ENCODE measurements at regions not wholly inside any gene's neighbourhood (a gene's known extent, or its start where the extent isn't known, plus 50 kb on each side); places are given as distances from the start of the nearest gene placed in this dataset.
"Not testable (repeated sequence)": the region's sequence is repeated elsewhere in the genome, so short reads cannot be mapped to it uniquely, and the experiment has no call there.

DNA sequence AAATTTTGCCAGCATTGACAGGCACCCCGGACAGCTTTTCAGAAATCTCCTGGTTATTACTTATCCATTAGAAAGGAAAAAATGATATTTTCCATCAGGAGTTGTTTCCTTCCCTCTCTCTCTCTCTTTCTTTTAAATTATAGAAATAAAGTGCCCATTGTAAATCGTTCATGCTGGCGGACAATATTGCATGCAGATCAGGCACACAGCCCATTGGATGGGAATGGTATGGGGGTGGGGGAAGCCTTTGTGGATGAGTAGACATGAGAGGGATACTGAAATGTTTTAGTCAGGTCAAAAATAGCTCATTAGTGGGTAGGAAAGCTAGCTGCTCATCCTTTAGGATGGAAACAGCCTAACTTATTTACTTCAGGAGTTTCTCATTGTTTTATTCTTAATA lies 764.9 kb upstream of the MMS22L start:
- H3F3A ChIP-seq (ENCODE audit: insufficient read depth), result no peaks in the 10 kb centered on the region
- H3K4me3 ChIP-seq, result no peak overlapping the region
- no peaks in the 10 kb centered on the region for H3K9me3 ChIP-seq (ENCODE audit: low read depth)
- no peak overlapping the region for H3K27ac ChIP-seq
- H3K36me3 ChIP-seq (ENCODE audit: low read depth), result no peaks in the 10 kb centered on the region
- in situ Hi-C loops (cut with MboI), result no loop called here
- DNase-seq, result no peak
- 51 to 52% methylated on average over 3 of the region's 3 CpGs for WGBS, 2 experiments (ENCODE audit: low coverage in 1 of 2, low lambda C conversion rate in 2 of 2, missing lambda C conversion rate in 2 of 2)
- TF ChIP-seq EZH2phosphoT487 (IDR thresholded peaks at IDR 0.05; ENCODE audit: insufficient read depth, low read depth) (no peak), EZH2 (IDR thresholded peaks at IDR 0.05; ENCODE audit: insufficient read depth, poor library complexity, severe bottlenecking) (no peak)
- H3K9ac ChIP-seq, result no peak overlapping the region
- no peaks in the 10 kb centered on the region for H3K79me2 ChIP-seq (ENCODE audit: insufficient read depth)
- H4K20me1 ChIP-seq (ENCODE audit: insufficient read depth), result no peaks in the 10 kb centered on the region
- no peaks in the 10 kb centered on the region for H3K4me1 ChIP-seq (ENCODE audit: insufficient read depth)
- H3K9me2 ChIP-seq (ENCODE audit: insufficient read depth), result no peaks in the 10 kb centered on the region
- H3K27me3 ChIP-seq (replicated peaks; ENCODE audit: insufficient read depth), result no peaks in the 10 kb centered on the region; the same call in 1 of the 2 replicates
- no peak overlapping the region for H2AFZ ChIP-seq
- H3K4me2 ChIP-seq (ENCODE audit: unreplicated experiment), result no peak overlapping the region

DNA sequence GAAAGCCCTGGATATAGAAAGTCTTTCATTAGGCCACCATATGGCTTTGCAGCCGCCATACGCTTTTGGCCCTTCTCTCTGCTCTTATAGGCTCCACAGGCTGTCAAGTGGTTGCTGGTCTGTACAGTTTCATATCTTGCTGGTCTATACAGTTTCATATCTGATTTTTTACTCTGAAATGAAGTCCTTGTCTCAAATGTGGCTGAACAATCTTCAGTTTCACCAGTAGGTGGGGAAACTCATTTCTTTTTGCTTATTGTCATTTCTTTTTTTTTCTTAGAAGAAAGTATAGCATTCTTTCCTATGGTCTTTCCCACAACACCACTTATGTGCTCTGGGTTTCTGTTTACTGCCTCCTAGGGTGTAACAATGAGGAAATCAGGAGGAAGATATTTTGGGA lies 771.4 kb upstream of the MMS22L start:
- Histone ChIP-seq H3K27me3 (replicated peaks; ENCODE audit: insufficient read depth) (no peaks in the 10 kb centered on the region), H4K20me1 (ENCODE audit: insufficient read depth) (no peaks in the 10 kb centered on the region), H3K9me2 (ENCODE audit: insufficient read depth) (no peaks in the 10 kb centered on the region), H3K4me1 (ENCODE audit: insufficient read depth) (no peaks in the 10 kb centered on the region), H3K27ac (no peak overlapping the region), H3K4me3 (no peak overlapping the region), H3K79me2 (ENCODE audit: insufficient read depth) (no peaks in the 10 kb centered on the region), H2AFZ (no peak overlapping the region), H3K9ac (no peak overlapping the region), H3K9me3 (ENCODE audit: low read depth) (no peaks in the 10 kb centered on the region), H3F3A (ENCODE audit: insufficient read depth) (no peaks in the 10 kb centered on the region), H3K36me3 (ENCODE audit: low read depth) (no peaks in the 10 kb centered on the region), H3K4me2 (ENCODE audit: unreplicated experiment) (no peak overlapping the region)
- peak; percentile 38 for DNase-seq
- WGBS, 2 experiments (ENCODE audit: low coverage in 1 of 2, low lambda C conversion rate in 2 of 2, missing lambda C conversion rate in 2 of 2), result 36 to 58% methylated on average over 2 of the region's 2 CpGs
- in situ Hi-C loops (cut with MboI), result no loop called here
- no peak for TF ChIP-seq EZH2phosphoT487 (IDR thresholded peaks at IDR 0.05; ENCODE audit: insufficient read depth, low read depth)
- TF ChIP-seq EZH2 (IDR thresholded peaks at IDR 0.05; ENCODE audit: insufficient read depth, poor library complexity, severe bottlenecking), result no peak

DNA sequence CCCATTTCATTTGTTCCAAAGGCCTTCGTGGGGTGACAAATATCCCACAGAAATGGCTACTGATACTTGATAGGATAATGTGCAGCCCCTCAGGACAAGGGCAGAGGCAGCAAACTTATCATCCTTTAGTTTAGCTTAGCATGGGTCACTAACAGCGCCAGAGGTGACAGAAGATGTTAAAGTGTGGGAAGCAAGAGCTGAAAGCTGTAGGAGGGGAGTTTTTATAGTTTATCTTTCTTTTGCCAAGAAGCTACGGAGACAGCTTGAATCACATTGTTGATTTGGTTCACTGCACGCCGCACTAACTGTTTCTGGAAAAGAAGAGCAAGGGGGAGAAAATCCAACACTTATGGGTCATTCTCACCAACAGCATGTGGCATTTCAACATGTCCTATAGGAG lies 773.9 kb upstream of the MMS22L start:
- TF ChIP-seq EZH2phosphoT487 (IDR thresholded peaks at IDR 0.05; ENCODE audit: insufficient read depth, low read depth) (no peak), EZH2 (IDR thresholded peaks at IDR 0.05; ENCODE audit: insufficient read depth, poor library complexity, severe bottlenecking) (no peak)
- H3K9ac ChIP-seq, result no peak overlapping the region
- no peak overlapping the region for H2AFZ ChIP-seq
- no peaks in the 10 kb centered on the region for H3K4me1 ChIP-seq (ENCODE audit: insufficient read depth)
- in situ Hi-C loops (cut with MboI), result no loop called here
- H3K27ac ChIP-seq, result no peak overlapping the region
- no peaks in the 10 kb centered on the region for H3K9me2 ChIP-seq (ENCODE audit: insufficient read depth)
- H3K36me3 ChIP-seq (ENCODE audit: low read depth), result no peaks in the 10 kb centered on the region
- H3K9me3 ChIP-seq (ENCODE audit: low read depth), result no peaks in the 10 kb centered on the region
- H3F3A ChIP-seq (ENCODE audit: insufficient read depth), result no peaks in the 10 kb centered on the region
- no peak overlapping the region for H3K4me2 ChIP-seq (ENCODE audit: unreplicated experiment)
- 4 to 13% methylated on average over 5 of the region's 5 CpGs for WGBS, 2 experiments (ENCODE audit: low coverage in 1 of 2, low lambda C conversion rate in 2 of 2, missing lambda C conversion rate in 2 of 2)
- no peaks in the 10 kb centered on the region for H3K27me3 ChIP-seq (replicated peaks; ENCODE audit: insufficient read depth)
- no peak for DNase-seq
- H4K20me1 ChIP-seq (ENCODE audit: insufficient read depth), result no peaks in the 10 kb centered on the region
- H3K4me3 ChIP-seq, result no peak overlapping the region
- no peaks in the 10 kb centered on the region for H3K79me2 ChIP-seq (ENCODE audit: insufficient read depth)

DNA sequence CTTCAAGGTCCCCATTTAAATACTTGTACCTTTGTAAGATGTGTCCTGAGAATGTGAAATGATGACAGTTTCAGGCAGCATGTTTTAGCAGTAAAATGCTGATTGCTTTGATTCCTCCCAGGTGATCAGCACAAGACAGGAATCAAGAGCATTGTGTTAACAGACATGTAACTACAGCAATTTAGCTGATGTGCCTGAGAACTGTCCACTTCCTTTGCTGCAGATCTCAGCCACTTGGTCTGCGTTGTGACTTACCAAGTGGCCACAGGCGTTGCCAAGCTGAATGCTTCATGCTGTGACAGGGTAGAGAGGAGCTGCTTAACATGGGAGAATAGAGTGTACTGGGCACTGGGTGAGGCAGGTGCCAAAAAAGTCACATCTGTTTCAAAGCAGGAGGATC lies 767.0 kb upstream of the POU3F2 start:
- H3K4me3 ChIP-seq, result no peak overlapping the region
- no peak overlapping the region for H3K27ac ChIP-seq
- no peak for TF ChIP-seq EZH2 (IDR thresholded peaks at IDR 0.05; ENCODE audit: insufficient read depth, poor library complexity, severe bottlenecking)
- no peak for TF ChIP-seq EZH2phosphoT487 (IDR thresholded peaks at IDR 0.05; ENCODE audit: insufficient read depth, low read depth)
- DNase-seq, result no peak
- H2AFZ ChIP-seq, result no peak overlapping the region
- no peaks in the 10 kb centered on the region for H3K79me2 ChIP-seq (ENCODE audit: insufficient read depth)
- H3K9me2 ChIP-seq (ENCODE audit: insufficient read depth), result no peaks in the 10 kb centered on the region
- H3K9me3 ChIP-seq (ENCODE audit: low read depth), result no peaks in the 10 kb centered on the region
- no peak overlapping the region for H3K9ac ChIP-seq
- H3K27me3 ChIP-seq (replicated peaks; ENCODE audit: insufficient read depth), result no peaks in the 10 kb centered on the region
- H3K4me1 ChIP-seq (ENCODE audit: insufficient read depth), result no peaks in the 10 kb centered on the region
- in situ Hi-C loops (cut with MboI), result no loop called here
- H3F3A ChIP-seq (ENCODE audit: insufficient read depth), result no peaks in the 10 kb centered on the region
- no peak overlapping the region for H3K4me2 ChIP-seq (ENCODE audit: unreplicated experiment)
- H3K36me3 ChIP-seq (ENCODE audit: low read depth), result no peaks in the 10 kb centered on the region
- WGBS, 2 experiments (ENCODE audit: low coverage in 1 of 2, low lambda C conversion rate in 2 of 2, missing lambda C conversion rate in 2 of 2), result 19 to 28% methylated on average over 2 of the region's 2 CpGs
- no peaks in the 10 kb centered on the region for H4K20me1 ChIP-seq (ENCODE audit: insufficient read depth)

DNA sequence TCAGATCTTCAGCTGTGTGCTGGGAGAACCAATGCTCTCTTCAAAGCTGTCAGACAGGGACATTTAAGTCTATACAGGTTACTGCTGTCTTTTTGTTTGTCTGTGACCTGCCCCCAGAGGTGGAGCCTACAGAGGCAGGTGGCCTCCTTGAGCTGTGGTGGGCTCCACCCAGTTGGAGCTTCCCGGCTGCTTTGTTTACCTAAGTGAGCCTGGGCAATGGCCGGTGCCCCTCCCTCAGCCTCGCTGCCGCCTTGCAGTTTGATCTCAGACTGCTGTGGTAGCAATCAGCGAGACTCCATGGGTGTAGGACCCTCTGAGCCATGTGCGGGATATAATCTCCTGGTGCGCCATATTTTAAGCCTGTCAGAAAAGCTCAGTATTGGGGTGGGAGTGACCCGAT lies 745.8 kb upstream of the POU3F2 start:
- H3K9me2 ChIP-seq (ENCODE audit: insufficient read depth); H3K4me2 ChIP-seq (ENCODE audit: unreplicated experiment); H4K20me1 ChIP-seq (ENCODE audit: insufficient read depth); H3K27me3 ChIP-seq (replicated peaks; ENCODE audit: insufficient read depth); H3K27ac ChIP-seq; H3K79me2 ChIP-seq (ENCODE audit: insufficient read depth); H3K9me3 ChIP-seq (ENCODE audit: low read depth); H3K9ac ChIP-seq; H3K4me1 ChIP-seq (ENCODE audit: insufficient read depth); H3K4me3 ChIP-seq; in situ Hi-C loops (cut with MboI); H3F3A ChIP-seq (ENCODE audit: insufficient read depth); H3K36me3 ChIP-seq (ENCODE audit: low read depth); H2AFZ ChIP-seq; DNase-seq: not testable (repeated sequence)
- WGBS, 2 experiments (ENCODE audit: low coverage in 1 of 2, low lambda C conversion rate in 2 of 2, missing lambda C conversion rate in 2 of 2), result 62 to 66% methylated on average over 6 to 8 of the region's 8 CpGs

All from GM23248 (cell line).